Esophagus muscularis mucosa (tissue), 4 donors: ENCODE measurements at regions not wholly inside any gene's neighbourhood (a gene's known extent, or its start where the extent isn't known, plus 50 kb on each side); places are given as distances from the start of the nearest gene placed in this dataset.

ENCODE experiments used
- DNase-seq: peaks from one replicate; pipeline ENCODE4 v3.0.0-alpha.2; 2017; ENCODE audit errors: extremely low spot score
- H3K27ac ChIP-seq, 4 donors: fragments of 200-600 bp; sonication (generic); replicated peaks in 1 of 4; 1 replicate in 3 of 4; 2 replicates in 1 of 4; pipeline ENCODE4 v1.5.1; 2016 to 2019; ENCODE audit warnings: mild to moderate bottlenecking in 1 of 4
- H3K27me3 ChIP-seq, 4 donors: fragments of 200-600 bp; sonication (generic); one replicate each; pipeline versions ENCODE4 v1.5.1 to v1.6.0; 2016 to 2019
- H3K36me3 ChIP-seq, 4 donors: fragments of 200-600 bp; sonication (generic); one replicate each; pipeline ENCODE4 v1.5.1; 2016 to 2019
- H3K4me1 ChIP-seq, 4 donors: fragments of 200-600 bp; sonication (generic); one replicate each; pipeline ENCODE4 v1.5.1; 2016 to 2019
- H3K4me3 ChIP-seq, 4 donors: fragments of 200-600 bp; sonication (generic); 1 replicate in 2 of 4; 2 replicates in 2 of 4; pipeline ENCODE4 v1.5.1; 2016 to 2019; ENCODE audit warnings: mild to moderate bottlenecking in 4 of 4, moderate library complexity in 1 of 4
- H3K9me3 ChIP-seq, 4 donors: fragments of 200-600 bp; sonication (generic); 1 replicate in 3 of 4; 2 replicates in 1 of 4; pipeline ENCODE4 v1.5.1; 2016 to 2019
- CTCF ChIP-seq, 3 experiments: fragments of 200-600 bp in 2 of 3; fragments of 450-650 bp in 1 of 3; sonication (generic) in 2 of 3; IDR thresholded peaks; one replicate each; pipeline ENCODE4 v1.5.1; 2017 to 2019; ENCODE audit warnings: antibody characterized with exemption in 3 of 3, mild to moderate bottlenecking in 2 of 3, moderate library complexity in 1 of 3
- EP300 ChIP-seq: sonication (generic); formaldehyde crosslinking; IDR thresholded peaks from one replicate; pipeline ENCODE4 v1.6.1; 2017; ENCODE audit warnings: antibody characterized with exemption
- POLR2A ChIP-seq: fragments of 450-650 bp; IDR thresholded peaks from one replicate; pipeline ENCODE4 v1.6.1; 2017; ENCODE audit warnings: antibody characterized with exemption, moderate library complexity, mild to moderate bottlenecking, low read depth
- POLR2AphosphoS5 ChIP-seq, 2 donors: sonication (generic); formaldehyde crosslinking; IDR thresholded peaks; one replicate each; pipeline ENCODE4 v1.6.1; 2017; ENCODE audit warnings: antibody characterized with exemption in 2 of 2
- WGBS: methylation state at CpG from one replicate; pipeline ENCODE4 v1.1.5; 2018; 5-methylcytosine and 5-hydroxymethylcytosine counted together
- intact Hi-C: fragments of 100-400 bp; cut with DNase I; formaldehyde crosslinking; loops from one replicate; pipeline ENCODE4 v1.15.1; 2023

- TF ChIP-seq POLR2AphosphoS5 (IDR thresholded peaks at IDR 0.05) (no peak), EP300 (no peak), POLR2A (no peak), CTCF (IDR thresholded peaks at IDR 0.05) (no peak)
- H3K4me3 ChIP-seq, result no peak overlapping the region
- no peak overlapping the region for H3K27ac ChIP-seq
- peaks cover 0 to 6% (median 0%) of the 10 kb centered on the region in 4 donors for H3K4me1 ChIP-seq
- DNase-seq, result no peak
- peaks cover 0 to 8% (median 0%) of the 10 kb centered on the region in 4 donors for H3K27me3 ChIP-seq
- peaks cover 0 to 8% (median 3%) of the 10 kb centered on the region in 4 donors for H3K9me3 ChIP-seq
- H3K36me3 ChIP-seq, result no peaks in the 10 kb centered on the region
- intact Hi-C loops, result no loop called here
Observed at GRCh38 chr6:45724027-45724426, 291.6 kb downstream of the CLIC5 start.

GRCh38 chr6:45722876-45723275 is 292.8 kb downstream of the CLIC5 start:
- intact Hi-C loops, result no loop called here
- peaks cover 0 to 8% (median 3%) of the 10 kb centered on the region in 4 donors for H3K9me3 ChIP-seq
- peaks cover 0 to 6% (median 0%) of the 10 kb centered on the region in 4 donors for H3K4me1 ChIP-seq
- H3K27me3 ChIP-seq, result peaks cover 0 to 8% (median 0%) of the 10 kb centered on the region in 4 donors
- no peak overlapping the region for H3K4me3 ChIP-seq
- H3K36me3 ChIP-seq, result no peaks in the 10 kb centered on the region
- TF ChIP-seq POLR2A, result no peak
- no peak for TF ChIP-seq EP300
- no peak for TF ChIP-seq POLR2AphosphoS5 (IDR thresholded peaks at IDR 0.05)
- TF ChIP-seq CTCF (IDR thresholded peaks at IDR 0.05), result no peak
- WGBS, result 91% methylated on average over 2 of the region's 2 CpGs
- no peak for DNase-seq
- H3K27ac ChIP-seq, result no peak overlapping the region

- intact Hi-C loops, result no loop called here
- H3K36me3 ChIP-seq, result no peaks in the 10 kb centered on the region
- TF ChIP-seq POLR2AphosphoS5 (IDR thresholded peaks at IDR 0.05) (no peak), EP300 (no peak), CTCF (IDR thresholded peaks at IDR 0.05) (no peak), POLR2A (no peak)
Observed at GRCh38 chr6:45721665-45722064, 294.0 kb downstream of the CLIC5 start.

GRCh38 chr6:45718871-45719270 is 296.8 kb downstream of the CLIC5 start:
- no peak overlapping the region for H3K27ac ChIP-seq
- no peak overlapping the region for H3K4me3 ChIP-seq
- WGBS, result 86% methylated on average over 3 of the region's 3 CpGs
- intact Hi-C loops, result loop anchor here (10.0 kb wide), 1 partner anchor 1244 kb away; no protein-coding TSS in a partner anchor
- H3K36me3 ChIP-seq, result no peaks in the 10 kb centered on the region
- H3K4me1 ChIP-seq, result peaks cover 0 to 9% (median 5%) of the 10 kb centered on the region in 4 donors
- H3K9me3 ChIP-seq, result peaks cover 0 to 8% (median 3%) of the 10 kb centered on the region in 4 donors
- H3K27me3 ChIP-seq, result peaks cover 0 to 20% (median 0%) of the 10 kb centered on the region in 4 donors
- TF ChIP-seq POLR2A (no peak), POLR2AphosphoS5 (IDR thresholded peaks at IDR 0.05) (no peak), EP300 (no peak), CTCF (IDR thresholded peaks at IDR 0.05) (no peak)
- no peak for DNase-seq

More at GRCh38 chr6:45721665-45722064, 294.0 kb downstream of the CLIC5 start:
- Histone ChIP-seq H3K9me3 (peaks cover 0 to 8% (median 3%) of the 10 kb centered on the region in 4 donors), H3K4me1 (peaks cover 0 to 6% (median 0%) of the 10 kb centered on the region in 4 donors), H3K27ac (no peak overlapping the region), H3K4me3 (no peak overlapping the region), H3K27me3 (peaks cover 0 to 8% (median 0%) of the 10 kb centered on the region in 4 donors)
- 89% methylated on average over 6 of the region's 6 CpGs for WGBS
- no peak for DNase-seq

GRCh38 chr6:45718131-45718530 is 297.5 kb downstream of the CLIC5 start:
- intact Hi-C loops, result loop anchor here (10.0 kb wide), 1 partner anchor 1243 kb away; no protein-coding TSS in a partner anchor
- no peak for TF ChIP-seq EP300
- TF ChIP-seq CTCF (IDR thresholded peaks at IDR 0.05), result no peak
- no peak for TF ChIP-seq POLR2A
- no peak for TF ChIP-seq POLR2AphosphoS5 (IDR thresholded peaks at IDR 0.05)
- 71% methylated on average over 3 of the region's 3 CpGs for WGBS
- H3K27ac ChIP-seq, result no peak overlapping the region
- H3K9me3 ChIP-seq, result peaks cover 0 to 3% (median under 1%) of the 10 kb centered on the region in 4 donors
- peaks cover 0 to 9% (median 5%) of the 10 kb centered on the region in 4 donors for H3K4me1 ChIP-seq
- no peak overlapping the region for H3K4me3 ChIP-seq
- H3K27me3 ChIP-seq, result peaks cover 0 to 27% (median 0%) of the 10 kb centered on the region in 4 donors
- no peak for DNase-seq
- H3K36me3 ChIP-seq, result no peaks in the 10 kb centered on the region
